Smooth muscle cell (in vitro differentiated cells): ENCODE measurements at regions not wholly inside any gene's neighbourhood (a gene's known extent, or its start where the extent isn't known, plus 50 kb on each side); places are given as distances from the start of the nearest gene placed in this dataset.

ENCODE experiments used
- DNase-seq: peaks from one replicate; lab custom pipeline; 2025; ENCODE audit not compliant: unreplicated experiment; lab: John Stamatoyannopoulos, UW
- H2AFZ ChIP-seq: fragments of 200-600 bp; sonication (generic); 2 replicates; pipeline ENCODE4 v1.6.0; 2016; ENCODE audit warnings: antibody characterized with exemption, low read depth, mild to moderate bottlenecking
- H3F3A ChIP-seq: fragments of 200-600 bp; sonication (generic); 2 replicates; pipeline ENCODE4 v1.6.0; 2017; ENCODE audit warnings: antibody characterized with exemption, low read depth
- H3K27ac ChIP-seq: fragments of 200-600 bp; sonication (generic); 2 replicates; pipeline ENCODE4 v1.5.1; 2016; ENCODE audit warnings: low read depth, mild to moderate bottlenecking
- H3K27me3 ChIP-seq: fragments of 200-600 bp; sonication (generic); 2 replicates; pipeline ENCODE4 v1.6.1; 2016; ENCODE audit warnings: low read depth, mild to moderate bottlenecking
- H3K36me3 ChIP-seq: fragments of 200-600 bp; sonication (generic); 2 replicates; pipeline ENCODE4 v1.5.1; 2016; ENCODE audit warnings: low read depth
- H3K4me1 ChIP-seq: fragments of 200-600 bp; sonication (generic); 2 replicates; pipeline ENCODE4 v1.5.1; 2016; ENCODE audit warnings: low read depth
- H3K4me2 ChIP-seq: fragments of 200-600 bp; sonication (generic); 2 replicates; pipeline ENCODE4 v1.6.0; 2016; ENCODE audit warnings: mild to moderate bottlenecking
- H3K4me3 ChIP-seq: fragments of 200-600 bp; sonication (generic); 2 replicates; pipeline ENCODE4 v1.5.1; 2016; ENCODE audit warnings: mild to moderate bottlenecking
- H3K79me2 ChIP-seq: fragments of 200-600 bp; sonication (generic); 2 replicates; pipeline ENCODE4 v1.6.0; 2016; ENCODE audit warnings: low read depth, mild to moderate bottlenecking
- H3K9ac ChIP-seq: fragments of 200-600 bp; sonication (generic); 2 replicates; pipeline ENCODE4 v1.6.0; 2016; ENCODE audit warnings: low read depth
- H3K9me3 ChIP-seq: fragments of 200-600 bp; sonication (generic); replicated peaks from 2 replicates; pipeline ENCODE4 v1.5.1; 2016; ENCODE audit warnings: low read depth
- H4K20me1 ChIP-seq: fragments of 200-600 bp; sonication (generic); 2 replicates; pipeline ENCODE4 v1.6.0; 2016; ENCODE audit warnings: low read depth
- WGBS: methylation state at CpG from one replicate; pipeline ENCODE4 v1.1.7; 2016; ENCODE audit warnings: low lambda C conversion rate; 5-methylcytosine and 5-hydroxymethylcytosine counted together
- TF ChIP-seq, protein P1 (sequence below): fragments of 200-600 bp; sonication (generic); IDR thresholded peaks from 2 replicates; pipeline ENCODE4 v1.5.1; 2017; ENCODE audit warnings: borderline replicate concordance, mild to moderate bottlenecking, antibody characterized with exemption; ENCODE audit not compliant: insufficient read depth, poor library complexity, severe bottlenecking

DNA sequence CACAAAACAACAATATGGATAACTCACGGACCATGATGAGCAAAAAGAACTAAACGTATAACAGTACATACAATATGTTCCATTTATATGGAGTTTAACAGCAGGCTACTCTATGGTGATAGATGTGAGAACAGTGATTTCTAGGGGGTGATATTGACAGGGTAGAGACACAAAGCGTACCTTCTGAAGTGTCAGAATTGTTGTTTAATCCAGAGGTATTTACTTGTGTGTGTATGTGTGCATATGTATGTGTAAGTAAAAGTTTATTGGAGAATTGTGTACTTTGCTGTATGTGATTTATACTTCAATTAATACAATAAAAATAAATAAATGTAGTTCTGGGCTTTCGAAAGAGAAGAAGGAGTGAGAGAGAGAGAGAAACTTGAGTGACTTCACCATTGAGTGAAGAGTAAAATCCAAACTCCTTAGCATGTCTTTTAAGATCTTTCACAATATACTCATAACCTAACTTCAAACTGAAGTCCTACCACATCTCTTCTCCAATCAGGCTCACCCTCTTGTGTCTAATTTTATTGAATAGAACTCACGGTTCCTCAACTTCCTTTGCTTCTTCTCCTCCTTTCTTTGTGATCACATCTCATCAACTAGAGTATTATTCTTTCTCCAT is 126.0 kb upstream of the KLF7 start:
- no peaks in the 10 kb centered on the region for H3K9me3 ChIP-seq
- no peaks in the 10 kb centered on the region for H4K20me1 ChIP-seq
- no peaks in the 10 kb centered on the region for H3K36me3 ChIP-seq
- DNase-seq: no peak
- H2AFZ ChIP-seq: no peak overlapping the region
- WGBS: 91% methylated on average over 5 of the region's 5 CpGs
- no peak overlapping the region for H3K27ac ChIP-seq
- H3K4me1 ChIP-seq: no peaks in the 10 kb centered on the region
- no peak overlapping the region for H3K4me2 ChIP-seq
- no peak overlapping the region for H3K9ac ChIP-seq
- H3K4me3 ChIP-seq: no peak overlapping the region
- no peaks in the 10 kb centered on the region for H3K79me2 ChIP-seq
- H3K27me3 ChIP-seq: no peaks in the 10 kb centered on the region
- TF ChIP-seq, protein P1, sequence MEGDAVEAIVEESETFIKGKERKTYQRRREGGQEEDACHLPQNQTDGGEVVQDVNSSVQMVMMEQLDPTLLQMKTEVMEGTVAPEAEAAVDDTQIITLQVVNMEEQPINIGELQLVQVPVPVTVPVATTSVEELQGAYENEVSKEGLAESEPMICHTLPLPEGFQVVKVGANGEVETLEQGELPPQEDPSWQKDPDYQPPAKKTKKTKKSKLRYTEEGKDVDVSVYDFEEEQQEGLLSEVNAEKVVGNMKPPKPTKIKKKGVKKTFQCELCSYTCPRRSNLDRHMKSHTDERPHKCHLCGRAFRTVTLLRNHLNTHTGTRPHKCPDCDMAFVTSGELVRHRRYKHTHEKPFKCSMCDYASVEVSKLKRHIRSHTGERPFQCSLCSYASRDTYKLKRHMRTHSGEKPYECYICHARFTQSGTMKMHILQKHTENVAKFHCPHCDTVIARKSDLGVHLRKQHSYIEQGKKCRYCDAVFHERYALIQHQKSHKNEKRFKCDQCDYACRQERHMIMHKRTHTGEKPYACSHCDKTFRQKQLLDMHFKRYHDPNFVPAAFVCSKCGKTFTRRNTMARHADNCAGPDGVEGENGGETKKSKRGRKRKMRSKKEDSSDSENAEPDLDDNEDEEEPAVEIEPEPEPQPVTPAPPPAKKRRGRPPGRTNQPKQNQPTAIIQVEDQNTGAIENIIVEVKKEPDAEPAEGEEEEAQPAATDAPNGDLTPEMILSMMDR: no peak
- no peaks in the 10 kb centered on the region for H3F3A ChIP-seq

DNA sequence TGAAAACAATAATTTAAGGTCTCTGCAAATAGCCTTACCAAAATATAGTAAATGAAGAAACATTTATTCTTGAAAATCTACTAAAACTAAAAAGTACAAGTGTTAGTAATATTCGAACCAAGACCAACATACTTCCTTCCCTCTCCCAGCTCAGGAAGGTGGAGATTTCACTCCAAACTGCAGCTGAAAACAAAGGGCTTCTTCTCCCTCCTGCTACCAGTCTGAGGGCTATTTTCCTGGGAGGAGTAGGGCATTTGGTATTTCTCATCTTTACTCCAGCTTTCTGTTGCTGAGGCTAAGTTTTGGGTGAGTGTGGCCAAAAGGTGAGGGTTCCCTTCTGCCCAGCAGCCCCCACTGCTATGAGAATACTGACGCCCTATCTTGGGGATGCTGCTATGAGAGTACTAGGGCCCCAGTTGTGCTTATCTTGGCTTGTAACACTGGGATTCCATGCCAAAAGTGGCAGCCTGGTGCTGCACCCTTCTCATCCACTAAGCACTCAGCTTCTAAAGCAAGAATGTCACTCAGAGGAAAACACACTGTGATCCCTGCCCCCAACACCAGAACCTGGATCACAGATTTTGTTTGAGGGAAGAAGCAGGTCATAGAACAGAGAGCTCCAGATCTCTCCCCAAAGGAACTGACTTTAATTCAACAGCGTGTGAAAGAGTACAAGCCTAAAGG is 130.7 kb upstream of the KLF7 start:
- no peak overlapping the region for H3K4me2 ChIP-seq
- DNase-seq: no peak

DNA sequence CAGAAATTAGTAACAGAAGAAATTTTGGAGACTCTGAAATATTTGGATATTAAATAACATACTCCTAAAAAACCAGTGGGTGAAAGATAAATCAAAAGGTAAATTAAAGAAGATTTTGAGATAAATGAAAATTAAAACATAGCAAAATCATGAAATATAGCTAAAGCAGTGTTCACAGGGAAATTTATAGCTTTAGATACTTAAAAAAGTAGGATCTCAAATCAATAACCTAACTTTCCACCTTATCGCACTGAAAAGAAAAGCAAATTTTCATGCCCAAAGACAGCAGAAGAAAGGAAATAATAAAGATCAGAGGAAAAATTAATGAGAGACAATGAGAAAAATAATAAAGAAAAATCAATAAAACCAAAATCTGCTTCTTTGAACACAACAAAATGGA is 135.1 kb upstream of the KLF7 start:
- no peaks in the 10 kb centered on the region for H4K20me1 ChIP-seq
- no peaks in the 10 kb centered on the region for H3K27me3 ChIP-seq
- no peaks in the 10 kb centered on the region for H3F3A ChIP-seq
- WGBS: 100% methylated on average over 1 of the region's 1 CpG
- H3K9ac ChIP-seq: no peak overlapping the region
- TF ChIP-seq, protein P1: no peak
- H3K4me2 ChIP-seq: no peak overlapping the region
- no peak overlapping the region for H3K4me3 ChIP-seq
- no peaks in the 10 kb centered on the region for H3K36me3 ChIP-seq
- H2AFZ ChIP-seq: no peak overlapping the region
- no peaks in the 10 kb centered on the region for H3K4me1 ChIP-seq
- no peak for DNase-seq
- H3K79me2 ChIP-seq: no peaks in the 10 kb centered on the region
- no peak overlapping the region for H3K27ac ChIP-seq
- H3K9me3 ChIP-seq: peaks cover 2% of the 10 kb centered on the region

More for the DNA sequence above, 130.7 kb upstream of the KLF7 start:
- H3K4me3 ChIP-seq: no peak overlapping the region
- no peak overlapping the region for H2AFZ ChIP-seq
- H3F3A ChIP-seq: no peaks in the 10 kb centered on the region
- H3K27ac ChIP-seq: no peak overlapping the region
- no peak overlapping the region for H3K9ac ChIP-seq
- no peaks in the 10 kb centered on the region for H4K20me1 ChIP-seq
- TF ChIP-seq, protein P1: no peak
- H3K27me3 ChIP-seq: no peaks in the 10 kb centered on the region
- H3K79me2 ChIP-seq: no peaks in the 10 kb centered on the region
- no peaks in the 10 kb centered on the region for H3K4me1 ChIP-seq
- H3K36me3 ChIP-seq: no peaks in the 10 kb centered on the region
- peaks cover 2% of the 10 kb centered on the region for H3K9me3 ChIP-seq
- WGBS: 75% methylated on average over 3 of the region's 3 CpGs

DNA sequence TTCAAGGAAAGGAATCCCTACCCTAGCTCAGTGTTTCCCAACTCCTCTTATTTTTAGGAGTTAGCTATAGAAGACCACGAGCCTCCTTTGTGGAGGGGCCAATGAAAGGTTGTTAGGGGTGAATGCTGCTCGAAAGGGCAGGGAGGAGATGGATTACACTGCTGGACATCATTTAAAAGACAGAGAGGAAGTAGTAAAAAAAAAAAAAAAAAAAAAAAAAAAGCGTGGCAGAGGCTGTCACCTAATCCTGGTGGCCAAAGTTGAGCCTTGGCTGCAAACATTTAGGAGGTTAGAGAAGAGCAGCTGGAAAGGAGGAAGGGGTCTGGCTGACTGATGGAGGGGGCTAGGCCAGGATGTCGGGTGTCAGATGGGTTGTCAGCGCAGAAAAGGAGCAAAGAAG is 139.0 kb upstream of the KLF7 start:
- Histone ChIP-seq H3K4me2 (no peak overlapping the region), H3K27me3 (no peaks in the 10 kb centered on the region), H3F3A (no peaks in the 10 kb centered on the region), H3K9ac (no peak overlapping the region), H3K79me2 (no peaks in the 10 kb centered on the region), H2AFZ (no peak overlapping the region), H3K4me1 (no peaks in the 10 kb centered on the region), H3K27ac (no peak overlapping the region), H3K36me3 (no peaks in the 10 kb centered on the region), H4K20me1 (no peaks in the 10 kb centered on the region), H3K9me3 (peaks cover 2% of the 10 kb centered on the region), H3K4me3 (no peak overlapping the region)
- TF ChIP-seq, protein P1: no peak
- no peak for DNase-seq
- 90% methylated on average over 5 of the region's 5 CpGs for WGBS
